ENCODE measurements at regions not wholly inside any gene's neighbourhood (a gene's known extent, or its start where the extent isn't known, plus 50 kb on each side); places are given as distances from the start of the nearest gene placed in this dataset.

- no peak for DNase-seq (ENCODE audit: low spot score)
Observed at GRCh38 chr3:99373088-99373845, 265.1 kb upstream of the COL8A1 start.

GRCh38 chr3:99366663-99367429, 271.5 kb upstream of the COL8A1 start:
- no peak for DNase-seq (ENCODE audit: low spot score)

- DNase-seq (ENCODE audit: low spot score): no peak
Observed at GRCh38 chr3:99365979-99366378, 272.4 kb upstream of the COL8A1 start.

GRCh38 chr3:99365396-99365795, 273.0 kb upstream of the COL8A1 start:
- no peak for DNase-seq (ENCODE audit: low spot score)

- no peak for DNase-seq (ENCODE audit: low spot score)
Observed at GRCh38 chr3:99357131-99357530, 281.3 kb upstream of the COL8A1 start.

- no peak for DNase-seq (ENCODE audit: low spot score)
Observed at GRCh38 chr3:99356696-99357095, 281.7 kb upstream of the COL8A1 start.

GRCh38 chr3:99355465-99355864, 282.9 kb upstream of the COL8A1 start:
- no peak for DNase-seq (ENCODE audit: low spot score)

GRCh38 chr3:99352811-99353210, 285.6 kb upstream of the COL8A1 start:
- DNase-seq (ENCODE audit: low spot score): no peak

GRCh38 chr3:99351122-99351521, 287.3 kb upstream of the COL8A1 start:
- no peak for DNase-seq (ENCODE audit: low spot score)

GRCh38 chr3:99348451-99348850, 289.9 kb upstream of the COL8A1 start:
- DNase-seq (ENCODE audit: low spot score): no peak

- no peak for DNase-seq (ENCODE audit: low spot score)
Observed at GRCh38 chr3:99344216-99344615, 294.2 kb upstream of the COL8A1 start.

- no peak for DNase-seq (ENCODE audit: low spot score)
Observed at GRCh38 chr3:99342383-99342782, 296.0 kb upstream of the COL8A1 start.

GRCh38 chr3:99339222-99339621, 299.2 kb upstream of the COL8A1 start:
- no peak for DNase-seq (ENCODE audit: low spot score)

- DNase-seq (ENCODE audit: low spot score): no peak
Observed at GRCh38 chr3:99332718-99333117, 305.7 kb upstream of the COL8A1 start.

- DNase-seq (ENCODE audit: low spot score): no peak
Observed at GRCh38 chr3:99332276-99332675, 306.1 kb upstream of the COL8A1 start.

GRCh38 chr3:99330924-99331532, 307.4 kb upstream of the COL8A1 start:
- no peak for DNase-seq (ENCODE audit: low spot score)

GRCh38 chr3:99330281-99330680, 308.1 kb upstream of the COL8A1 start:
- no peak for DNase-seq (ENCODE audit: low spot score)

GRCh38 chr3:99325402-99325801, 313.0 kb upstream of the COL8A1 start:
- no peak for DNase-seq (ENCODE audit: low spot score)

- no peak for DNase-seq (ENCODE audit: low spot score)
Observed at GRCh38 chr3:99324636-99325203, 313.7 kb upstream of the COL8A1 start.

GRCh38 chr3:99323940-99324339, 314.5 kb upstream of the COL8A1 start:
- DNase-seq (ENCODE audit: low spot score): no peak

- no peak for DNase-seq (ENCODE audit: low spot score)
Observed at GRCh38 chr3:99322551-99322950, 315.8 kb upstream of the COL8A1 start.

- DNase-seq (ENCODE audit: low spot score): no peak
Observed at GRCh38 chr3:99321261-99321660, 317.1 kb upstream of the COL8A1 start.

All from SK-N-DZ (cell line).